ENCODE measurements at regions not wholly inside any gene's neighbourhood (a gene's known extent, or its start where the extent isn't known, plus 50 kb on each side); places are given as distances from the start of the nearest gene placed in this dataset.

DNA sequence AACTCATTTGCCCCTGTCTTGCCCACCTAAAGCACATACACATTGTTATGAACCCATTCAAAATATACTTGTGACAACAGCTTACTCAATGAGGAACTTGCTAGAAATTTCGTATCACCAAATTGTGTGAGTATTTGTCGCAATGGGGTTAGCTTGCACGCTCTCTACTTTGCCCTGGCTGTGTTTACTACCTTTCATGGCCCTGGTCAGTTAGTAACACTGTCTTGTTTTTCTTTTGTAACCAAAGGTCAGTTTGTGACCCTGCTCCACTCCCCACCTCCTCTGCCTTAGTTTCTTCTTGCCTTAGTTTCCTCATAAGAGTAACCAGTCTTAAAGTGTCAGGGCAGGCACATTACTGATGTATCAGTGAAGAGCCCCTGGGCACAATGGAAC lies 205.8 kb upstream of the EEA1 start:
- Histone ChIP-seq H3K4me3 (no peak overlapping the region), H3K4me1 (peaks cover 0 to 67% (median 28%) of the 10 kb centered on the region in 9 donors), H3K36me3 (no peaks in the 10 kb centered on the region), H3K9me3 (no peaks in the 10 kb centered on the region), H3K27ac (peak overlapping the region in 2 of 10 donors; percentile 51 to 70), H3K27me3 (no peaks in the 10 kb centered on the region)
- 86 to 94% methylated on average over 3 of the region's 3 CpGs for WGBS, 2 donors
- no peak for DNase-seq
- peak in 1 of 8 donors; percentile 10 for ATAC-seq
- intact Hi-C loops (cut with DNase I), result loop anchor here in 2 of 10 donors (5.0 to 10.0 kb wide), 2 partner anchors 240 to 282 kb away; partner anchors contain the start of gene NUDT4 (in 1 of the 2)
- TF ChIP-seq, protein P1, sequence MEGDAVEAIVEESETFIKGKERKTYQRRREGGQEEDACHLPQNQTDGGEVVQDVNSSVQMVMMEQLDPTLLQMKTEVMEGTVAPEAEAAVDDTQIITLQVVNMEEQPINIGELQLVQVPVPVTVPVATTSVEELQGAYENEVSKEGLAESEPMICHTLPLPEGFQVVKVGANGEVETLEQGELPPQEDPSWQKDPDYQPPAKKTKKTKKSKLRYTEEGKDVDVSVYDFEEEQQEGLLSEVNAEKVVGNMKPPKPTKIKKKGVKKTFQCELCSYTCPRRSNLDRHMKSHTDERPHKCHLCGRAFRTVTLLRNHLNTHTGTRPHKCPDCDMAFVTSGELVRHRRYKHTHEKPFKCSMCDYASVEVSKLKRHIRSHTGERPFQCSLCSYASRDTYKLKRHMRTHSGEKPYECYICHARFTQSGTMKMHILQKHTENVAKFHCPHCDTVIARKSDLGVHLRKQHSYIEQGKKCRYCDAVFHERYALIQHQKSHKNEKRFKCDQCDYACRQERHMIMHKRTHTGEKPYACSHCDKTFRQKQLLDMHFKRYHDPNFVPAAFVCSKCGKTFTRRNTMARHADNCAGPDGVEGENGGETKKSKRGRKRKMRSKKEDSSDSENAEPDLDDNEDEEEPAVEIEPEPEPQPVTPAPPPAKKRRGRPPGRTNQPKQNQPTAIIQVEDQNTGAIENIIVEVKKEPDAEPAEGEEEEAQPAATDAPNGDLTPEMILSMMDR (IDR thresholded peaks at IDR 0.05), result no peak

DNA sequence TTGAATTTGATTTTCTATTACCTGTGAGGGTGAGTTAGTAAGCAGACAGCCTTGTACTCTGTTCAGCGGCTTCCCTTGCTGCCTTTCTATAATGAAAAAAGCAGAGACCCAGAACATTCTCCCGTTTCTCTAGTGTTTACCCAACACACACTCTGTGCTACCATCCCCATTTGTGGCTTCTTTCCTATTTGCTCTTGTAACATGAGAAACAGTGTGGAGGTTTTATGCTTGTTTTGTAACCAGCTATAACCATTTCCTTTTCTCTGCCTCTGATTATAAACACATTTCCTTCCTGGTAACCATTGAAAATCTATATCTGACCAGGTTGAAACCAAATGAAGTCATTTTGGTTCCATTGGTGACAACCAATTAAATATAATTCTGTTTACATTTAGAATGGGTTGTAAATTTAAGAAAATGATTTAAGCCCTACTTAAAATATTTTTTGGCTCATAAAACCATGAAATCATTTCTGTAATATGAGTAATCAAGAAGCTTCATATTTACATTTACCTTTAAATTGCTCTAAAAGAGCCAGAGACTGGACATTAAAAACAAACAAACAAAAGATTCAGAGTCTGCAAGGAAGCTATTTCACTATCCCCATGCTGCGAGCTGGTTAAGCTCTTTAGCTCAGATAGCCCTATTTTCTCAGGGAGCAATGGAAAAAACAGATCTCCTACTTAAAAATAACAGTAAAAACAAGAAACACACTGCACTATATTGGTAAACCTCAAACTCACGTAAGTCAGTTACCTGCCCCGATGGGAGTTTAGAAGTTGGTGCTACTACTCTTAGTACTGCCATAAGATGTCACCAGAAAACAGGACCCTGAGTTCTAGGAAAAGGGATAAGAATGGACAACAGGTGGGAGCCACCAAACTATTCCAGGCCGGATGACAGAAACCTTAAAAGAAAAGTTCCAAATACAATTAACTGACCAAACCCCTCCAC lies 206.5 kb upstream of the EEA1 start:
- DNase-seq, result no peak
- intact Hi-C loops (cut with DNase I), result loop anchor here in 2 of 10 donors (5.0 to 10.0 kb wide), 2 partner anchors 239 to 282 kb away; partner anchors contain the start of gene NUDT4 (in 1 of the 2)
- H3K4me1 ChIP-seq, result peaks cover 0 to 62% (median 21%) of the 10 kb centered on the region in 9 donors
- H3K9me3 ChIP-seq, result no peaks in the 10 kb centered on the region
- TF ChIP-seq, protein P1 (IDR thresholded peaks at IDR 0.05), result no peak
- 64 to 69% methylated on average over 6 of the region's 6 CpGs for WGBS, 2 donors
- no peaks in the 10 kb centered on the region for H3K36me3 ChIP-seq
- H3K4me3 ChIP-seq, result no peak overlapping the region
- peak overlapping the region in 2 of 10 donors; percentile 51 to 70 for H3K27ac ChIP-seq
- ATAC-seq, result peak in 2 of 8 donors; percentile 20 to 49
- H3K27me3 ChIP-seq, result no peaks in the 10 kb centered on the region

DNA sequence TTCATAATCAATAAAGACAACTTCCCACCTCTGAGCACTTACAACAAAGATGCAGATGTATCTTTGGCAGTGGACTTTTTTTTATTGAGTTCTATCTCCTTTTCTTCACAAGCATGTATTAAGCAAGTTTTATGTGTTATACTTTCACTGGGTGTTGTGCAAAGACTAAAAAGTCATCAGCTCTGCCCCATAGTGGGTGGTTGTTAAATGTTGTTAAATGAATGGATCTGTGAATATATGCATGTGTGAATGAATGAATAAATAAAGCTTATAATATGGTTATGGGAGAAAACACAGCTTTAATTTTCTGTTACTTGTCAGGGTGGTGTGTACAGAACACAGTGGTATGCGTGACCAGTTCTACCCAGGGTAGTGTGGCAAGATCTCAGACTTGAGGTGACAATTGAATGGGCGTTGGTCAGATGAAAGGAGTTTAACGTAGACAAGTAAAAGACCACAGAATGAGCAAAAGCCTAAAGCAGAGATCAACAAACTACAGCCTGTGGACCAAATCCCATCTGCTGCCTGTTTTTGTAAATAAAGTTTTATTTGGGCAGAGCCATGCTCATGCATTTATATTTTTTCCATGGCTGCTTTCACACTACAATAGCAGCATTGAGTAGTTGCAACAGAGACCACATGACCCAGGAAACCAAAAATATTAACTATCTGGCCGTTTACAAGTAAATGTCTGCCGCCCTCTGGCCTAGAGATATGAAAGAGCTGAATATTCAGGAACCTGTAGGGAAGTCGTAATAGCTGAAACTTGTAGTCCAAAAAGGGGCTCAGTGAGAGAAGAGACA lies 207.4 kb upstream of the EEA1 start:
- DNase-seq (no peak), ATAC-seq (no peak)
- WGBS, 2 donors, result 84 to 88% methylated on average over 6 of the region's 6 CpGs
- peak overlapping the region in 3 of 10 donors; percentile 6 to 70 (median 17) for H3K27ac ChIP-seq
- H3K4me3 ChIP-seq, result no peak overlapping the region
- no peaks in the 10 kb centered on the region for H3K36me3 ChIP-seq
- H3K9me3 ChIP-seq, result peaks cover 0 to 7% (median 0%) of the 10 kb centered on the region in 11 donors
- TF ChIP-seq, protein P1 (IDR thresholded peaks at IDR 0.05), result no peak
- H3K27me3 ChIP-seq, result no peaks in the 10 kb centered on the region
- intact Hi-C loops (cut with DNase I), result loop anchor here in 2 of 10 donors (5.0 to 10.0 kb wide), 2 partner anchors 238 to 281 kb away; partner anchors contain the start of gene NUDT4 (in 1 of the 2)
- peaks cover 0 to 55% (median 18%) of the 10 kb centered on the region in 9 donors for H3K4me1 ChIP-seq

All from heart right ventricle (tissue), 16 donors.